ENCODE measurements at regions not wholly inside any gene's neighbourhood (a gene's known extent, or its start where the extent isn't known, plus 50 kb on each side); places are given as distances from the start of the nearest gene placed in this dataset.

GRCh38 chr2:146173934-146174333 lies 1654.0 kb upstream of the ZEB2 start:
- Histone ChIP-seq H3K18ac (ENCODE audit: insufficient read length, low read depth, low read length) (no peak overlapping the region), H3K79me1 (ENCODE audit: insufficient read depth, low read depth, low read length, poor library complexity, severe bottlenecking) (no peaks in the 10 kb centered on the region), H3K27me3 (ENCODE audit: insufficient read depth, low read length) (no peaks in the 10 kb centered on the region), H2BK5ac (ENCODE audit: insufficient read length, low read length) (no peak overlapping the region), H3K23ac (ENCODE audit: insufficient read length, low read depth, low read length) (no peak overlapping the region), H4K20me1 (ENCODE audit: control insufficient read depth, insufficient read depth, insufficient read length) (no peaks in the 10 kb centered on the region), H2BK20ac (ENCODE audit: low read depth, low read length, poor library complexity, severe bottlenecking) (no peak overlapping the region), H2BK15ac (ENCODE audit: low read depth, low read length) (no peak overlapping the region), H3K9me3 (ENCODE audit: control insufficient read depth, low read depth, low read length) (no peaks in the 10 kb centered on the region), H2AK5ac (ENCODE audit: insufficient read length, low read length) (no peak overlapping the region), H3K14ac (ENCODE audit: insufficient read depth, low read length) (no peak overlapping the region), H3K4ac (ENCODE audit: low read depth, low read length) (no peak overlapping the region), H4K8ac (replicated peaks; ENCODE audit: insufficient read length, low read depth, low read length) (no peak overlapping the region), H4K5ac (ENCODE audit: insufficient read length, low read depth, low read length) (no peak overlapping the region), H3K9ac (ENCODE audit: extremely low read depth, insufficient read length, low read length) (no peak overlapping the region), H2AFZ (ENCODE audit: low read length) (no peak overlapping the region), H3K79me2 (ENCODE audit: insufficient read depth, low read length) (no peaks in the 10 kb centered on the region), H2BK12ac (ENCODE audit: insufficient read length, low read depth, low read length) (no peak overlapping the region), H4K91ac (ENCODE audit: insufficient read length, low read depth, low read length) (no peak overlapping the region), H3K4me1 (ENCODE audit: insufficient read depth, low read length) (no peaks in the 10 kb centered on the region), H2BK120ac (ENCODE audit: low read depth, low read length, poor library complexity, severe bottlenecking) (no peak overlapping the region), H3T11ph (ENCODE audit: low read length) (no peak overlapping the region), H3K23me2 (ENCODE audit: insufficient read length, low read depth, low read length, poor library complexity, severe bottlenecking) (no peaks in the 10 kb centered on the region), H3K4me2 (ENCODE audit: insufficient read depth, insufficient read length, low read length) (no peak overlapping the region), H3K27ac (ENCODE audit: insufficient read length, low read depth, low read length) (no peak overlapping the region), H3K56ac (ENCODE audit: insufficient read length, low read depth, low read length) (no peak overlapping the region)
- Mint-ChIP-seq H3K36me3 (ENCODE audit: insufficient read depth in 1 of 3, low read depth in 3 of 3) (peaks cover 9 to 32% (median 10%) of the 10 kb centered on the region in 3 experiments), H3K4me3 (no peak overlapping the region), H3K4me1 (no peaks in the 10 kb centered on the region), H3K27ac (no peak overlapping the region), H3K27me3 (ENCODE audit: low read depth) (no peaks in the 10 kb centered on the region), H3K9me3 (peaks cover 19 to 29% of the 10 kb centered on the region in 2 experiments; a peak in 4 of 5 replicates)
- no CpG with 5 or more reads among the region's 2 CpGs for WGBS (ENCODE audit: extremely low coverage, insufficient read length, low lambda C conversion rate)
- no peak for TF ChIP-seq CTCF (conservative IDR thresholded peaks at IDR 0.05)
- DNase-seq, result no peak
